SH-SY5Y (cell line): ENCODE measurements at regions not wholly inside any gene's neighbourhood (a gene's known extent, or its start where the extent isn't known, plus 50 kb on each side); places are given as distances from the start of the nearest gene placed in this dataset.

Source experiments
- GATA2 ChIP-seq: IDR thresholded peaks from 2 replicates; pipeline ENCODE4 v1.6.1; 2011; ENCODE audit warnings: mild to moderate bottlenecking, low read depth, low read length
- GATA3 ChIP-seq: IDR thresholded peaks from 2 replicates; pipeline ENCODE4 v1.6.1; 2011; ENCODE audit warnings: low read depth, mild to moderate bottlenecking, low read length, moderate library complexity

DNA sequence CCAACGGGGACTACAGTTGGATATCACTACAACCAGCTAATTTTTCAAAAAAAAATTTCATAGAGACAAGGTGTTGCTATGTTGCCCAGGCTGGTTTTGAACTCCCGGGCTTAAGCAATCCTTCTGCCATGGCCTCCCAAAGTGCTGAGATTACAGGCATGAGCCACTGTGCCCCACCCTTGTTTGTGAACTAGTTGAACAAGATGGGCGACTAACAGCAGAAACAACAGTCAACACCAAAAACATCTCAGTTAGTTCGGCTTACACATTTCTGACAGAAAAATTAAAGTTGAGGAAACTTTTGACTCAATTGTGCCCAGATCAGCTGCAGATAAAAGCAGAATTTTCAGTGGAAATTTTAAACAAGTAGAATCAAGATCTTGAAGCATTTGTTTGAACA lies 470.1 kb downstream of the TLE4 start:
- TF ChIP-seq GATA2 (no peak), GATA3 (no peak)

DNA sequence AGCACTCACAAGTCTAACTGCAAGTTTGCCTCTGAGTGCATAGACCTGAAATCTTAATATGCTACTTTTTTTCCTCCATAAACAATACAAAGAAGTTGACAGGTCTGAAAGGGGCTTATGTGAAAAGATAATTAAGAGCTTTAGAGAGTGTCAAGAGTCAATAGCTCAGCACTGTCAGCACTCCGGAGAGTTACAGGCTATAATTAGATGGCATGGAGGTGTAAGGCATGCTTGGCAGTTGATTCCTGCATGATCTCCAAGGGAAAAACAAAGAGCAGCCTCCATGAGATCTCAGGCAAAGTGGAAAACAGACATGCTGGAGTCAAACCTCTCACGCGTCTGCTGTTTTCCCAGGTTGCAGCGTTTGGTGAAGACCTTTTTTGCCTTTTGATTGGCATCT lies 468.7 kb downstream of the TLE4 start:
- no peak for TF ChIP-seq GATA3
- no peak for TF ChIP-seq GATA2

DNA sequence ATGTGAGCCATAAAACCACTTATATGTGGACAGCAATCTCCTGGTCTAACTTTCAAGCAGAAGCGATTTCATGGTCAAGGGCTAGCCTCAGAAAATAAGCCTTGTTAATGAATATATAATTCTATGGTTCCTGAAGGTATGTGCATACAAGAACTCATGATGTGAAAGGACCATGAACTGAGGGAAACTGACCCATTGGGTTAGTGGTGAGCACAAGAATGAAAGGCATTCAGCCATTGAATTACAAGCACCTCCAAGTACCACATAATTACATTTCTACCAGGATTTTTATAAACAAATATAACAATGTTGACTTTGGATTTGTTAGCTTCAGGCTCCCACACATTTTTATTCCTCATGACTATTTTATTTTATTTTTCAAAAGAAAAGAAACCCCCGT lies 459.0 kb downstream of the TLE4 start:
- TF ChIP-seq GATA3, result no peak
- no peak for TF ChIP-seq GATA2

DNA sequence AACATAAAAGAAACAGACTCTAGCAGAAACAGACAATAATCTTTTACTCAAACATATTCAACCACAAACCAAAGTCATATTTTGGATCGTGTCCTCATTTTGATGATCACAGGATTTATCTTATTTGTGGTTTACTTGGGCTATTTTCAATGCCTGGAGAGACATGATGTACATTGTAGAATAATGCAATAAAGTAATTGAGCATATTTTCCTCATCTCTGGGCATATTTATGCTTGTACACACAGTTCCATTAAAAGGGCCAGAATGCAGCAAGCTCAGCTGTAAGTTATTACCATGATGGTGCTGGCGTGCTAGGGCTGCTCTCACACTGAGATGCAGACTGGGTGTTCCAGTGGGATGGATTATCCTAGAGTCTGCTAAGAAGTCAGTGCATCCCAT lies 456.7 kb downstream of the TLE4 start:
- TF ChIP-seq GATA2 (no peak), GATA3 (no peak)

DNA sequence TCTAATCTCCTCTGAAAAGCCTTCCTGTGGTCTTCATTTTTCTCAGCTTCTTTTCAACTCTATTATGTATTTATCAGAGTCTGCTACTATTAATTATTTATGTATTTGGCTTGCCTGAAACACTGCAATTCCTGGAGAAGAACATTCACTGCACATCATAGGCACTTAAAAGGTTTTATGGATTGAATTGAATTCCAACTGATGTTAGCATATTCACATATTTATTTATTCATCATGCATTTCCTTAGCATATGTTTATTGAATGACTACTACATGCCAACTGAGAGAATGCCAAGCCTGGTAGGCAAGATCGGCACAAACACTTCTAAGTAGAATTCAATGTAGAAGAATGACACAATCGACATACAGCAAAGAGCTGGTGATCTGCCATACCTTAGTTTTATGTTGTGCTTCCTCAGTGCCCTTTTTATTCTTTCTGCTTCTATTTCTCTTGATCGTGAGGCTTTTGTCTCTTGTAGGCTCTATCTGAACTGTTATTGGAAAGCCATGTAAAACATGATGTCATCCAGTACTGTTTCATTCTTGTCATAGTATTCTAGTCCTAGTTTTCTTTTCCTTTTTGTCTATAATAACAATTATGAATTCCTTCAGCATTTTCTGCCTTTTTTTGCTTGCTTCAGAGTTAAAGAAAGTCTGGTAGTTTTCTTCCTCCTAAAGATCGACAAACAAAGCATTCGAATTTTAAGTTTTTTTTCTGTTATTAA lies 454.2 kb downstream of the TLE4 start:
- TF ChIP-seq GATA2, result no peak
- TF ChIP-seq GATA3, result no peak

DNA sequence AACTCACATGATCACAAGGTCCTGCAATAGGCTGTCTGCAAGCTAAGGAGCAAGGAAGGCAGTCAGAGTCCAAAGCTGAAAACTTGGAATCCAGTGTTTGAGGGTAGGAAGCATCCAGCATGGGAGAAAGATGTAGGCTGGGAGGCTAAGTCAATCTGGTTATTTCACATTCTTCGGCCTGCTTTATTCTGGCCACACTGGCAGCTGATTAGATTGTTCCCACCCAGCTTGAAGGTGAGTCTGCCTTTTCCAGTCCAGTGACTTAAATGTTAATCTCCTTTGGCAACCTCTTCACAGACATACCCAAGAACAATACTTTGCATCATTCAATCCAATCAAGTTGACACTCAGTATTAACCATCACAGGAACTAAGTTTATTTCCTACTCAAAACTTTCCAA lies 453.4 kb downstream of the TLE4 start:
- TF ChIP-seq GATA3, result no peak
- no peak for TF ChIP-seq GATA2

DNA sequence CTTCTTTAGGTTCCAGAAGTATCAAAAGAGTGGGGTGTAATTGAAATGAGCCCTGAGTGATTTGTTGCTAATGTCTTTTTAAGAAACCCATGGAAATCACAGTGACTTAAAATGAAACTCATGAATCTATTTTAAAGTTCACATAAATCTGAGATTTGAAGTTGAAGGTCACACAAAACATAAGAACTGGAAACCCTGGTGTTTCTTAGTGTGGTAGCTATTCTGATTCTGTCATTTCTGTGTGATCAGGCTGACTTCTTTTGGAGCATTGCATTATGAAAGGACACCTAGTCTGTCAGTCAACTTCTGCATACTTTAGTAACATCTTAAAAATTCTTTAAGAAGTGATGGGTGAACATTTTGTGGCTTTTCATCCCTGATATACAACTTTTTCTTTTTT lies 448.8 kb downstream of the TLE4 start:
- TF ChIP-seq GATA3, result no peak
- TF ChIP-seq GATA2, result no peak

DNA sequence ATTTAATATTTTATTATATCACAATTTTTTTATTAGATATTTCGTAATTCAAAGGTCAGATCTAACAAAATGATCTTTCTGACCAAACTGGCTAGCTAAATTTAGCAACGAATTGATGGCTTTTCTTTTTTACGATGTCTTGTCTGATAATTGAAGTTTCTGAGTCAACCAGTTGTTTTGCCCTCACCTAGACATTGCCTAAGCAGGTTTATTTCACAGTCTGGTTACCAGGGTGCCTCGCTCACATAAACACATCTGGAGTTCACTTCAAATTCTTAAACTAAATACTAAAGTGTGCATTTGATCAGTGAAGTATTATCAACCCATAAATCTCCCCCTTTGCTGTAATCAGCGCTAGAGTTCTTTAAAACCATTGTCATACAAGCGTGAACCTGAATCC lies 448.3 kb downstream of the TLE4 start:
- TF ChIP-seq GATA3 (no peak), GATA2 (no peak)

DNA sequence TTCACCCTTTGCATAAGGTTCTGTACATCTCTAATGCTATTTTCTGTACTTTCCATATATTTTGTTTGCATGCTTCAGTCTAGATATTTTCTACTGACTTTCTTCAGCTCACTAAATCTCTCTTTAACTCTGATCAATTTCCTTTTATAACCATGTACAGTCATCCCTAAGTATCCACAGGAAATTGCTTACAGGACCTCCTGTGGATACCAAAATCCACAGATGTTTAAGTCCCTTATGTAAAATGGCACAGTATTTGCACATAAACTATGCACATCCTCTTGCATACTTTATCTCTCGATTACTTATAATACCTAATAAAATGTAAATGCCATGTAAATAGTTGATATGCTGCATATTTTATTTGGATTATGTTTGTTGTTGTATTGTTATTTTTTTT lies 442.1 kb downstream of the TLE4 start:
- TF ChIP-seq GATA3 (no peak), GATA2 (no peak)

DNA sequence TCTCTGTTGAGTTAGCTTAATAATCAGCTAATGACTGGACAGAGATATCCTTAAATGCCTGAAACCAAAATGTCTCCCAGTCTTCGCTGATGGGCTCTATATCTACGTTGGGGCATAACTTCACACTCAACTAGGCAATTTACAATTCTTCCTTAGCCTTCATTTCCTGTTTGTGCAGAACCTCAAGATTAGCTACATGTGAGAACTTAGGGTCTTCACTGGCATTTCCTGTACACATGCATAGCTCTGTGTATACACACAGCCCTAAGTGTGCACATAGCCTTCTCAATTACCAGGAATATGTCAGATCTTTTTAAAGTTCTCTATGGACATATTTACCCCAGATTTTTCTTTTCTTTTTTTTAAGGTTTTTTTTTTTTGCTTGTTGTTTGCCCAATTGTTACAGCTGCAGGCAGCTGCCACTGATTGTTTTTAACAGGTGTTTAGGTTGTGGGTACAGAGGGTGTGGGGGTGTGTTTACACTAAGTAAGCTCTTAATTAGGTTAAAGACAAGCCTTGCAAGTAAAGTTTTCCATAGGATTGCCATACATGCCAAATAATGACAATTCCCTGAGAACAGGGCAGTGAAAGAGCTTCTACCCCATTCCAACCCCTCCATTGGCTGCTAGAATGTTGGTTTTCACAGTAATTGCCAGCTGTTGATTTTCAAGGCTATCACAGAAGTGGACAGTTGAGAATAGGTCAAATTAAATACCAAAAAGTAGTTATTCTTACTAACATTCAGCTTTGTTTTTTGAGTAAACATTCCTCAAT lies 441.0 kb downstream of the TLE4 start:
- TF ChIP-seq GATA3, result no peak
- TF ChIP-seq GATA2, result no peak

DNA sequence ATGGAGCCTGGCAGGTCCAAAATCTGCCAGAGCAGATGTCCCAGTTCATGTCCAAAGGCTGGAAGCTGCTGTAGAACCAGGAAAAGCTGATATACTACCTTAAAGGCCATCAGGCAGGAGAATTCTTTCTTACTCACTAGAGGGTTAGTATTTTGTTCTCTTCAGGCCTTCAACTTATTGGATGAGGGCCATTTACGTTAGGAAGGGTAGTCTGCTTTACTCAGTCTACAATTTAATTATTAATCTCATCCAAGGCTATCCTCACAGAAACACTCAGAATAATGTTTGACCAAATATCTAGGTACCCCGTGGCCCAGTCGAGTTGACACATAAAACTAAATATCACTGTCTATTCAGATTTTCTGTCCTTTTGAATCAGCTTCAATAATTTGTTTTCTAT lies 437.4 kb downstream of the TLE4 start:
- TF ChIP-seq GATA2, result no peak
- TF ChIP-seq GATA3, result no peak

DNA sequence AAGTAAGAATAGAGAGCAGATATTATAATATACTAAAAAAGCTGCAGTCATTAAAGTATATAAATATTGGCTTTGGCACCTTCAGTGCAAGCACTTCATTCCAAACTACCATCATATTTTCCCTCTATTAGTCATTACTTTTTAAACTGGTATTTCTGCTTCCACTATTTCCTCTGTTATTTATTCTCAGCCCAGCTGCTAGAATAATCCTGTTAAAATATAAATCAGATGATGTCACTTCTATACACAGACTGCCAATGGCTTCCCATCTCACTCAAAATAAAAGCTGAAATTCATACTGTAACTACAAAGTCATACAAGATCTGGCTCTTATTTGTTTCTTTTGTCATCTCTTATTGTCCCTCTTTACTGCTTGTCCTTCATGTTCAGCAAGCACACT lies 432.9 kb downstream of the TLE4 start:
- TF ChIP-seq GATA3 (no peak), GATA2 (no peak)

DNA sequence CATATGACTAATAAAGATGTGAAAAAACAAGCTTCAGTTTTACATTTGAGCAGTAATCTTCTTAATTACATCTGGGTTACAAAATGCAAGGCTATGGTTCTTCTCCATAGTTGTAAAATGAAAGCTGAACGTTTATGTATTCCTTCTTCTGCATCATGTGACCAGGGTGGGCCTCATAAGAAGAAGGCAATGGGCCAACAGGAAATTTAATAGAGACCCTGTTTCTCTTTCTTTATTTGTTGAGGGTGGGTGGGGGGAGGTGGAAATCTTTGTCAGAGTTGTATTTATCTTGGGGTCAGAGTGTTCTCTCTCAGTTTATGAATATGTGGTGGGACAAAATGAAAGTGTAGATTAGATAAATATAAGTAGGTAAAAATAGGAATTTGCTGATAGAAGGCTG lies 418.8 kb downstream of the TLE4 start:
- no peak for TF ChIP-seq GATA2
- no peak for TF ChIP-seq GATA3

DNA sequence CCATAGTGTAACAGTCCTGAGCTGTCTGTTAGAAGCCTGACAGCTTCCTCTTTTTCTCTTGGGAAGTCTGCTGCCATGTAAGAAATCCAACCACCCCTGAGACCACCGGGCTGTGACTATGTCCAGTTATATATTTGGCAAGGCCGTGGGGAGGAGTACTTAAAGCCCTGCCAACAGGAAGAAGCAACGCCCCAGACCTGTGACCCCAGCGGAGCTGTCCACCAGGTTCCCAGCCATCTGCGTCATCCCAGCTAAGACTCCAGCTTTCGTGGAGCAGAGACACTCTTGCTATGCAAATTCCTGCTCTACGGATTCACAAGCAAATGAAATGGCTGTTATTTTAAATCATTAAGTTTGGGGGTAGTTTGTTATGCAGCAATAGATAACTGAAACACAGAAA lies 417.3 kb downstream of the TLE4 start:
- no peak for TF ChIP-seq GATA3

DNA sequence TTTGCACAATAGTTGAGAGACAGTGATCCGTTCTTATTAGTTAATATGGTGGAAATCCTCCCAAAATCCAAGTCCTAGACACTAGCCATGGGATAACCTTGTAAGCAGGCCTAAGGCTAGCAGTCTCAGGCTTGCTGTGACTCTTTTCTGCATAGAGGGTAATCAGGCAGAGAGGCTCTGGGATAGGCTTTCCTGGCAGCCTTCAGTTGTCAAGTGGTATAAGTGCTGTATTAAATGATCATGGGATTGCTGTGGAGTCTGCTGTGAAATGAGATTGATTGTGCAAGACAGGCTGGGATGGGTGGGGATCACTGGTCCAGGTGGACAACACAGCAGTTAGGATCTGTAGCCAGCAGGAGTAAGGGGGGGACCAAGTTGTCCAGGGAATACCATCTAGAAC lies 416.4 kb downstream of the TLE4 start:
- TF ChIP-seq GATA3 (no peak), GATA2 (no peak)
